Urinary bladder (tissue), 3 donors: ENCODE measurements at regions not wholly inside any gene's neighbourhood (a gene's known extent, or its start where the extent isn't known, plus 50 kb on each side); places are given as distances from the start of the nearest gene placed in this dataset.

Experiments used
- DNase-seq: peaks from one replicate; pipeline ENCODE4 v3.0.0-alpha.2; 2015; ENCODE audit errors: extremely low spot score
- H3K27ac ChIP-seq: one replicate; pipeline ENCODE4 v1.5.1; 2013; ENCODE audit warnings: low read depth, mild to moderate bottlenecking, moderate library complexity
- H3K36me3 ChIP-seq: one replicate; pipeline ENCODE4 v1.6.1; 2013; ENCODE audit warnings: mild to moderate bottlenecking, moderate library complexity; ENCODE audit not compliant: insufficient read depth
- H3K4me1 ChIP-seq: one replicate; pipeline ENCODE4 v1.6.1; 2013; ENCODE audit warnings: mild to moderate bottlenecking, moderate library complexity; ENCODE audit not compliant: insufficient read depth
- H3K4me3 ChIP-seq: one replicate; pipeline ENCODE4 v1.5.1; 2013; ENCODE audit warnings: low read depth, low read length
- WGBS: extraction: QIAGEN DNeasy Blood & Tissue Kit; methylation state at CpG from one replicate; pipeline ENCODE4 v1.1.7; 2013; 5-methylcytosine and 5-hydroxymethylcytosine counted together
- donor health status: healthy with polysubstance abuse.
- donor health status: healthy.

GRCh38 chr13:28548468-28548867 is 53.5 kb upstream of the FLT1 start:
- Histone ChIP-seq H3K4me1 (no peaks in the 10 kb centered on the region), H3K27ac (no peak overlapping the region), H3K36me3 (no peaks in the 10 kb centered on the region), H3K4me3 (no peak overlapping the region)
- 32% methylated on average over 4 of the region's 4 CpGs for WGBS
- no peak for DNase-seq

- Histone ChIP-seq H3K4me1 (no peaks in the 10 kb centered on the region), H3K36me3 (no peaks in the 10 kb centered on the region), H3K27ac (no peak overlapping the region), H3K4me3 (no peak overlapping the region)
- DNase-seq, result no peak
- 52% methylated on average over 5 of the region's 5 CpGs for WGBS
Observed at GRCh38 chr13:28545583-28546333, 50.8 kb upstream of the FLT1 start.
